RWPE2 (cell line): ENCODE measurements at regions not wholly inside any gene's neighbourhood (a gene's known extent, or its start where the extent isn't known, plus 50 kb on each side); places are given as distances from the start of the nearest gene placed in this dataset.

ENCODE experiments used
- ATAC-seq: fragments of 200-7000 bp; cut with Tn5 transposase; 3 replicates; pipeline ENCODE4 v1.9.1; 2021; ENCODE audit warnings: low read depth
- DNase-seq: peaks from one replicate; pipeline ENCODE4 v3.0.0-alpha.2; 2020; ENCODE audit warnings: low spot score
- H3K27ac ChIP-seq: fragments of 450-650 bp; 2 replicates; pipeline ENCODE4 v1.5.1; 2017; ENCODE audit warnings: mild to moderate bottlenecking; ENCODE audit not compliant: poor library complexity, severe bottlenecking
- H3K27me3 ChIP-seq: fragments of 250-450 bp; sonication (Bioruptor Pico); 2 replicates; pipeline ENCODE4 v1.5.1; 2021; ENCODE audit warnings: mild to moderate bottlenecking, moderate library complexity; ENCODE audit not compliant: insufficient read depth, poor library complexity, severe bottlenecking
- H3K36me3 ChIP-seq: fragments of 250-450 bp; sonication (Bioruptor Pico); 2 replicates; pipeline ENCODE4 v1.5.1; 2020; ENCODE audit warnings: low read depth, mild to moderate bottlenecking, moderate library complexity
- H3K4me1 ChIP-seq: fragments of 250-450 bp; sonication (Bioruptor Pico); 2 replicates; pipeline ENCODE4 v1.5.1; 2021; ENCODE audit warnings: mild to moderate bottlenecking, moderate library complexity; ENCODE audit not compliant: insufficient read depth, poor library complexity, severe bottlenecking
- H3K4me3 ChIP-seq: fragments of 250-450 bp; sonication (Bioruptor Pico); 2 replicates; pipeline ENCODE4 v1.5.1; 2021; ENCODE audit warnings: mild to moderate bottlenecking, moderate library complexity; ENCODE audit not compliant: severe bottlenecking
- H3K9me3 ChIP-seq: fragments of 250-450 bp; sonication (Bioruptor Pico); 2 replicates; pipeline ENCODE4 v1.5.1; 2021; ENCODE audit warnings: mild to moderate bottlenecking, moderate library complexity; ENCODE audit not compliant: severe bottlenecking
- TF ChIP-seq, protein P1 (sequence below): fragments of 450-650 bp; IDR thresholded peaks from one replicate; pipeline ENCODE4 v1.5.1; 2017; ENCODE audit warnings: mild to moderate bottlenecking, moderate library complexity; ENCODE audit not compliant: poor library complexity, severe bottlenecking

DNA sequence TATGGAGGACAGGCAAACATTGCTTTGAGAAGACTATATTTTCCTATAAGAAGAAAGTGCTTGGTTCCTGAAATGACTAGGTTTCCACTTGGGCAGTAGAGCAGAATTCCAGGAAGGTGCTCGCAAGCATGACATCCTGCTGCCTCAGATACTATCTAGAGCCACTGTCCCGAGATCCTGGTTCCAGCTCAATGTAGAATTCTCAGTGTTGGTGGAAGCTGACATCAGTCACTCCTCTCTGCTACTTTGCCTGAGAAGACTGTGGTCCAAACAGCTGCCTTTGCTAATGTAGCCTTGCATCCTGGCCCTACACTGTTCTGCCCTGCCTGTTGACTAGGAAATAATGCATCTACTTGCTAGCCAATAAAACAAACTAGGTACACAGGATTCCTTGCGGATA is 50.0 kb upstream of the ITGA6 start:
- no peak overlapping the region for H3K4me3 ChIP-seq
- DNase-seq (no peak), ATAC-seq (no peak)
- TF ChIP-seq, protein P1, sequence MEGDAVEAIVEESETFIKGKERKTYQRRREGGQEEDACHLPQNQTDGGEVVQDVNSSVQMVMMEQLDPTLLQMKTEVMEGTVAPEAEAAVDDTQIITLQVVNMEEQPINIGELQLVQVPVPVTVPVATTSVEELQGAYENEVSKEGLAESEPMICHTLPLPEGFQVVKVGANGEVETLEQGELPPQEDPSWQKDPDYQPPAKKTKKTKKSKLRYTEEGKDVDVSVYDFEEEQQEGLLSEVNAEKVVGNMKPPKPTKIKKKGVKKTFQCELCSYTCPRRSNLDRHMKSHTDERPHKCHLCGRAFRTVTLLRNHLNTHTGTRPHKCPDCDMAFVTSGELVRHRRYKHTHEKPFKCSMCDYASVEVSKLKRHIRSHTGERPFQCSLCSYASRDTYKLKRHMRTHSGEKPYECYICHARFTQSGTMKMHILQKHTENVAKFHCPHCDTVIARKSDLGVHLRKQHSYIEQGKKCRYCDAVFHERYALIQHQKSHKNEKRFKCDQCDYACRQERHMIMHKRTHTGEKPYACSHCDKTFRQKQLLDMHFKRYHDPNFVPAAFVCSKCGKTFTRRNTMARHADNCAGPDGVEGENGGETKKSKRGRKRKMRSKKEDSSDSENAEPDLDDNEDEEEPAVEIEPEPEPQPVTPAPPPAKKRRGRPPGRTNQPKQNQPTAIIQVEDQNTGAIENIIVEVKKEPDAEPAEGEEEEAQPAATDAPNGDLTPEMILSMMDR: no peak
- H3K4me1 ChIP-seq: peaks cover 12% of the 10 kb centered on the region
- H3K27ac ChIP-seq: no peak overlapping the region
- no peaks in the 10 kb centered on the region for H3K9me3 ChIP-seq
- no peaks in the 10 kb centered on the region for H3K27me3 ChIP-seq
- no peaks in the 10 kb centered on the region for H3K36me3 ChIP-seq
